OCI-LY1 (cell line): ENCODE measurements at regions not wholly inside any gene's neighbourhood (a gene's known extent, or its start where the extent isn't known, plus 50 kb on each side); places are given as distances from the start of the nearest gene placed in this dataset.

Experiments
- H2AFZ ChIP-seq: fragments of 200-600 bp; sonication (generic), shearing (Covaris generic); 2 replicates; pipeline ENCODE4 v1.6.0; 2014; ENCODE audit warnings: antibody characterized with exemption, mild to moderate bottlenecking, low read length
- H3F3A ChIP-seq: fragments of 200-600 bp; sonication (generic), shearing (Covaris generic); 2 replicates; pipeline ENCODE4 v1.6.0; 2014; ENCODE audit warnings: mild to moderate bottlenecking, antibody characterized with exemption, low read length, moderate library complexity; ENCODE audit not compliant: insufficient read depth
- H3K27ac ChIP-seq: fragments of 200-600 bp; sonication (generic); 2 replicates; pipeline ENCODE4 v1.5.1; 2014; ENCODE audit warnings: low read length, mixed run types, mild to moderate bottlenecking, low read depth; ENCODE audit not compliant: poor library complexity, severe bottlenecking
- H3K27me3 ChIP-seq: fragments of 200-600 bp; sonication (generic); 2 replicates; pipeline ENCODE4 v1.6.0; 2014; ENCODE audit warnings: antibody characterized with exemption, mild to moderate bottlenecking, low read length, moderate library complexity; ENCODE audit not compliant: insufficient read depth
- H3K36me3 ChIP-seq: fragments of 200-600 bp; sonication (generic); 2 replicates; pipeline ENCODE4 v1.6.1; 2014; ENCODE audit warnings: mild to moderate bottlenecking, antibody characterized with exemption, low read length, moderate library complexity, mixed read lengths; ENCODE audit not compliant: insufficient read depth
- H3K4me1 ChIP-seq: fragments of 200-600 bp; sonication (generic); 2 replicates; pipeline ENCODE4 v1.5.1; 2014; ENCODE audit warnings: mild to moderate bottlenecking, low read length, moderate library complexity; ENCODE audit not compliant: insufficient read depth, severe bottlenecking
- H3K4me2 ChIP-seq: fragments of 200-600 bp; sonication (generic), shearing (Covaris generic); 2 replicates; pipeline ENCODE4 v1.6.1; 2014; ENCODE audit warnings: low read length
- H3K4me3 ChIP-seq: fragments of 200-600 bp; sonication (generic); 2 replicates; pipeline ENCODE4 v1.5.1; 2014; ENCODE audit warnings: low read length, low read depth, mild to moderate bottlenecking, mixed read lengths; ENCODE audit not compliant: poor library complexity, severe bottlenecking
- H3K79me2 ChIP-seq: fragments of 200-600 bp; shearing (Covaris generic); 2 replicates; pipeline ENCODE4 v1.6.1; 2016; ENCODE audit warnings: mixed run types, low read length, mixed read lengths; ENCODE audit not compliant: insufficient read depth
- H3K9ac ChIP-seq: fragments of 200-600 bp; sonication (generic), shearing (Covaris generic); 2 replicates; pipeline ENCODE4 v1.6.1; 2014; ENCODE audit warnings: mild to moderate bottlenecking, low read length, mixed read lengths
- H3K9me2 ChIP-seq: fragments of 200-600 bp; sonication (generic), shearing (Covaris generic); 2 replicates; pipeline ENCODE4 v1.6.1; 2014; ENCODE audit warnings: low read depth, mild to moderate bottlenecking, low read length, mixed read lengths
- H3K9me3 ChIP-seq: fragments of 200-600 bp; shearing (Covaris generic); 2 replicates; pipeline ENCODE4 v1.6.1; 2014; ENCODE audit warnings: low read length, mixed read lengths
- H4K20me1 ChIP-seq: fragments of 200-600 bp; sonication (generic), shearing (Covaris generic); 2 replicates; pipeline ENCODE4 v1.6.0; 2016; ENCODE audit warnings: mild to moderate bottlenecking, low read length; ENCODE audit not compliant: insufficient read depth
- CTCF ChIP-seq: fragments of 200-600 bp; sonication (generic), shearing (Covaris generic); IDR thresholded peaks from 2 replicates; pipeline ENCODE4 v1.5.1; 2017; ENCODE audit warnings: mild to moderate bottlenecking, antibody characterized with exemption, low read length, moderate library complexity, mixed read lengths
- EZH2 ChIP-seq: fragments of 200-600 bp; sonication (generic), shearing (Covaris generic); IDR thresholded peaks from 2 replicates; pipeline ENCODE4 v1.8.0; 2017; ENCODE audit warnings: borderline replicate concordance, mixed run types, mild to moderate bottlenecking, antibody characterized with exemption, low read length, moderate library complexity, mixed read lengths

GRCh38 chr3:69688400-69688799 is 50.9 kb upstream of the MITF start:
- Histone ChIP-seq H2AFZ (no peak overlapping the region), H3K27me3 (no peaks in the 10 kb centered on the region), H3K9me3 (no peaks in the 10 kb centered on the region), H3F3A (no peaks in the 10 kb centered on the region), H3K4me3 (no peak overlapping the region), H3K9me2 (no peaks in the 10 kb centered on the region), H3K27ac (no peak overlapping the region), H3K36me3 (no peaks in the 10 kb centered on the region), H3K9ac (no peak overlapping the region), H3K4me1 (no peaks in the 10 kb centered on the region), H3K79me2 (no peaks in the 10 kb centered on the region), H3K4me2 (no peak overlapping the region), H4K20me1 (no peaks in the 10 kb centered on the region)
- TF ChIP-seq EZH2 (no peak), CTCF (no peak)

- Histone ChIP-seq H3K4me1 (no peaks in the 10 kb centered on the region), H4K20me1 (no peaks in the 10 kb centered on the region), H3K4me2 (no peak overlapping the region), H3K36me3 (no peaks in the 10 kb centered on the region), H3K27me3 (no peaks in the 10 kb centered on the region), H3K79me2 (no peaks in the 10 kb centered on the region), H3K9ac (no peak overlapping the region), H3K9me2 (no peaks in the 10 kb centered on the region), H3K27ac (no peak overlapping the region), H2AFZ (no peak overlapping the region), H3F3A (no peaks in the 10 kb centered on the region), H3K4me3 (no peak overlapping the region), H3K9me3 (no peaks in the 10 kb centered on the region)
- no peak for TF ChIP-seq CTCF
- no peak for TF ChIP-seq EZH2
Observed at GRCh38 chr3:69687641-69688040, 51.6 kb upstream of the MITF start.

- Histone ChIP-seq H3K36me3 (no peaks in the 10 kb centered on the region), H3K79me2 (no peaks in the 10 kb centered on the region), H3K4me1 (no peaks in the 10 kb centered on the region), H2AFZ (no peak overlapping the region), H3K9me3 (no peaks in the 10 kb centered on the region), H3K4me2 (no peak overlapping the region), H3K4me3 (no peak overlapping the region), H3F3A (no peaks in the 10 kb centered on the region), H3K9me2 (no peaks in the 10 kb centered on the region), H3K27me3 (no peaks in the 10 kb centered on the region), H4K20me1 (no peaks in the 10 kb centered on the region), H3K27ac (no peak overlapping the region), H3K9ac (no peak overlapping the region)
- TF ChIP-seq EZH2 (no peak), CTCF (no peak)
Observed at GRCh38 chr3:69686056-69686455, 53.2 kb upstream of the MITF start.
